ENCODE measurements at regions not wholly inside any gene's neighbourhood (a gene's known extent, or its start where the extent isn't known, plus 50 kb on each side); places are given as distances from the start of the nearest gene placed in this dataset.

- TF ChIP-seq POLR2AphosphoS5 (IDR thresholded peaks at IDR 0.05), result no peak
- TF ChIP-seq, protein P1, sequence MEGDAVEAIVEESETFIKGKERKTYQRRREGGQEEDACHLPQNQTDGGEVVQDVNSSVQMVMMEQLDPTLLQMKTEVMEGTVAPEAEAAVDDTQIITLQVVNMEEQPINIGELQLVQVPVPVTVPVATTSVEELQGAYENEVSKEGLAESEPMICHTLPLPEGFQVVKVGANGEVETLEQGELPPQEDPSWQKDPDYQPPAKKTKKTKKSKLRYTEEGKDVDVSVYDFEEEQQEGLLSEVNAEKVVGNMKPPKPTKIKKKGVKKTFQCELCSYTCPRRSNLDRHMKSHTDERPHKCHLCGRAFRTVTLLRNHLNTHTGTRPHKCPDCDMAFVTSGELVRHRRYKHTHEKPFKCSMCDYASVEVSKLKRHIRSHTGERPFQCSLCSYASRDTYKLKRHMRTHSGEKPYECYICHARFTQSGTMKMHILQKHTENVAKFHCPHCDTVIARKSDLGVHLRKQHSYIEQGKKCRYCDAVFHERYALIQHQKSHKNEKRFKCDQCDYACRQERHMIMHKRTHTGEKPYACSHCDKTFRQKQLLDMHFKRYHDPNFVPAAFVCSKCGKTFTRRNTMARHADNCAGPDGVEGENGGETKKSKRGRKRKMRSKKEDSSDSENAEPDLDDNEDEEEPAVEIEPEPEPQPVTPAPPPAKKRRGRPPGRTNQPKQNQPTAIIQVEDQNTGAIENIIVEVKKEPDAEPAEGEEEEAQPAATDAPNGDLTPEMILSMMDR (IDR thresholded peaks at IDR 0.05), result no peak
Observed at GRCh38 chr9:18141681-18142080, 332.3 kb upstream of the ADAMTSL1 start.
